Fibroblast of pulmonary artery (primary cell): ENCODE measurements at regions not wholly inside any gene's neighbourhood (a gene's known extent, or its start where the extent isn't known, plus 50 kb on each side); places are given as distances from the start of the nearest gene placed in this dataset.

Source experiments
- DNase-seq: peaks from one replicate; pipeline ENCODE4 v3.0.0-alpha.2; 2010; ENCODE audit warnings: low read depth
- H3K4me3 ChIP-seq: replicated peaks from 2 replicates; pipeline ENCODE4 v1.5.1; 2011; ENCODE audit warnings: low read depth, mild to moderate bottlenecking, control low read depth, low read length, moderate library complexity
- CTCF ChIP-seq: IDR thresholded peaks from 2 replicates; pipeline ENCODE4 v1.5.1; 2011; ENCODE audit warnings: mild to moderate bottlenecking, control low read depth, low read length, inconsistent platforms; ENCODE audit errors: missing control alignments

- no peak overlapping the region for H3K4me3 ChIP-seq
- DNase-seq: no peak
- no peak for TF ChIP-seq CTCF
These were observed 215.3 kb upstream of the C1orf174 start for GRCh38 chr1:4115191-4115900.

GRCh38 chr1:4117196-4117595, 217.1 kb upstream of the C1orf174 start:
- TF ChIP-seq CTCF: no peak
- H3K4me3 ChIP-seq: no peak overlapping the region
- DNase-seq: no peak

- no peak for DNase-seq
- H3K4me3 ChIP-seq: no peak overlapping the region
- TF ChIP-seq CTCF: no peak
These were observed 218.9 kb upstream of the C1orf174 start for GRCh38 chr1:4118746-4119515.

- DNase-seq: no peak
- no peak for TF ChIP-seq CTCF
- H3K4me3 ChIP-seq: no peak overlapping the region
These were observed 219.6 kb upstream of the C1orf174 start for GRCh38 chr1:4119516-4120220.

- no peak overlapping the region for H3K4me3 ChIP-seq
- no peak for DNase-seq
- no peak for TF ChIP-seq CTCF
These were observed 220.7 kb upstream of the C1orf174 start for GRCh38 chr1:4120557-4121292.

GRCh38 chr1:4121293-4121684, 221.2 kb upstream of the C1orf174 start:
- no peak for TF ChIP-seq CTCF
- no peak overlapping the region for H3K4me3 ChIP-seq
- no peak for DNase-seq
